ENCODE measurements at regions not wholly inside any gene's neighbourhood (a gene's known extent, or its start where the extent isn't known, plus 50 kb on each side); places are given as distances from the start of the nearest gene placed in this dataset.

GRCh38 chr11:111010391-111011274 lies 234.9 kb upstream of the POU2AF2 start:
- TF ChIP-seq, protein P1, sequence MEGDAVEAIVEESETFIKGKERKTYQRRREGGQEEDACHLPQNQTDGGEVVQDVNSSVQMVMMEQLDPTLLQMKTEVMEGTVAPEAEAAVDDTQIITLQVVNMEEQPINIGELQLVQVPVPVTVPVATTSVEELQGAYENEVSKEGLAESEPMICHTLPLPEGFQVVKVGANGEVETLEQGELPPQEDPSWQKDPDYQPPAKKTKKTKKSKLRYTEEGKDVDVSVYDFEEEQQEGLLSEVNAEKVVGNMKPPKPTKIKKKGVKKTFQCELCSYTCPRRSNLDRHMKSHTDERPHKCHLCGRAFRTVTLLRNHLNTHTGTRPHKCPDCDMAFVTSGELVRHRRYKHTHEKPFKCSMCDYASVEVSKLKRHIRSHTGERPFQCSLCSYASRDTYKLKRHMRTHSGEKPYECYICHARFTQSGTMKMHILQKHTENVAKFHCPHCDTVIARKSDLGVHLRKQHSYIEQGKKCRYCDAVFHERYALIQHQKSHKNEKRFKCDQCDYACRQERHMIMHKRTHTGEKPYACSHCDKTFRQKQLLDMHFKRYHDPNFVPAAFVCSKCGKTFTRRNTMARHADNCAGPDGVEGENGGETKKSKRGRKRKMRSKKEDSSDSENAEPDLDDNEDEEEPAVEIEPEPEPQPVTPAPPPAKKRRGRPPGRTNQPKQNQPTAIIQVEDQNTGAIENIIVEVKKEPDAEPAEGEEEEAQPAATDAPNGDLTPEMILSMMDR (IDR thresholded peaks at IDR 0.05) = no peak
- no peak for TF ChIP-seq EZH2phosphoT487 (IDR thresholded peaks at IDR 0.05)
- no peak for TF ChIP-seq EZH2 (IDR thresholded peaks at IDR 0.05)
- H3K9ac ChIP-seq = no peak overlapping the region
- H3K79me2 ChIP-seq (ENCODE audit: low read depth) = no peaks in the 10 kb centered on the region
- no peaks in the 10 kb centered on the region for H4K20me1 ChIP-seq (ENCODE audit: low read depth)
- Mint-ChIP-seq H3K4me1 (no peaks in the 10 kb centered on the region), H3K36me3 (no peaks in the 10 kb centered on the region), H3K4me3 (no peak overlapping the region), H3K27ac (no peak overlapping the region), H3K9me3 (no peaks in the 10 kb centered on the region), H3K27me3 (ENCODE audit: insufficient read depth, low read depth) (peaks cover 3% of the 10 kb centered on the region)
- H3K36me3 ChIP-seq = no peaks in the 10 kb centered on the region
- no peak for DNase-seq (ENCODE audit: low spot score)
- no peaks in the 10 kb centered on the region for H3K9me3 ChIP-seq (ENCODE audit: low read depth)
- no peak overlapping the region for H2AFZ ChIP-seq (replicated peaks)
- no peaks in the 10 kb centered on the region for H3K27me3 ChIP-seq
- H3K27ac ChIP-seq = no peak overlapping the region
- H3F3A ChIP-seq (ENCODE audit: low read depth) = no peaks in the 10 kb centered on the region
- H3K4me2 ChIP-seq = no peak overlapping the region
- no peak overlapping the region for H3K4me3 ChIP-seq
- no peaks in the 10 kb centered on the region for H3K4me1 ChIP-seq

- Histone ChIP-seq H2AFZ (replicated peaks) (no peak overlapping the region), H3K79me2 (ENCODE audit: low read depth) (no peaks in the 10 kb centered on the region)
- no peak overlapping the region for H3K4me3 Mint-ChIP-seq
Measured at GRCh38 chr11:111006227-111006626, 239.3 kb upstream of the POU2AF2 start.

GRCh38 chr11:111001986-111002611 lies 243.4 kb upstream of the POU2AF2 start:
- Histone ChIP-seq H3K36me3 (no peaks in the 10 kb centered on the region), H3K79me2 (ENCODE audit: low read depth) (no peaks in the 10 kb centered on the region), H3K9me3 (ENCODE audit: low read depth) (no peaks in the 10 kb centered on the region), H4K20me1 (ENCODE audit: low read depth) (no peaks in the 10 kb centered on the region), H3K4me1 (no peaks in the 10 kb centered on the region), H2AFZ (replicated peaks) (no peak overlapping the region), H3K4me2 (no peak overlapping the region), H3K27me3 (no peaks in the 10 kb centered on the region), H3F3A (ENCODE audit: low read depth) (no peaks in the 10 kb centered on the region), H3K9ac (no peak overlapping the region), H3K27ac (no peak overlapping the region), H3K4me3 (no peak overlapping the region)
- TF ChIP-seq EZH2phosphoT487 (IDR thresholded peaks at IDR 0.05) = no peak
- TF ChIP-seq, protein P1 (IDR thresholded peaks at IDR 0.05) = no peak
- no peak for TF ChIP-seq EZH2 (IDR thresholded peaks at IDR 0.05)
- H3K9me3 Mint-ChIP-seq = peaks cover 2% of the 10 kb centered on the region
- H3K27me3 Mint-ChIP-seq (ENCODE audit: insufficient read depth, low read depth) = no peaks in the 10 kb centered on the region
- H3K4me1 Mint-ChIP-seq = no peaks in the 10 kb centered on the region
- DNase-seq (ENCODE audit: low spot score) = no peak
- H3K27ac Mint-ChIP-seq = no peak overlapping the region
- no peaks in the 10 kb centered on the region for H3K36me3 Mint-ChIP-seq
- H3K4me3 Mint-ChIP-seq = no peak overlapping the region

More at GRCh38 chr11:111006227-111006626, 239.3 kb upstream of the POU2AF2 start:
- Histone ChIP-seq H3K36me3 (no peaks in the 10 kb centered on the region), H4K20me1 (ENCODE audit: low read depth) (no peaks in the 10 kb centered on the region), H3K9me3 (ENCODE audit: low read depth) (no peaks in the 10 kb centered on the region), H3K27ac (no peak overlapping the region), H3K4me1 (no peaks in the 10 kb centered on the region), H3K4me3 (no peak overlapping the region), H3K4me2 (no peak overlapping the region), H3F3A (ENCODE audit: low read depth) (no peaks in the 10 kb centered on the region), H3K9ac (no peak overlapping the region), H3K27me3 (no peaks in the 10 kb centered on the region)
- Mint-ChIP-seq H3K27ac (no peak overlapping the region), H3K4me1 (no peaks in the 10 kb centered on the region), H3K27me3 (ENCODE audit: insufficient read depth, low read depth) (no peaks in the 10 kb centered on the region), H3K36me3 (no peaks in the 10 kb centered on the region), H3K9me3 (no peaks in the 10 kb centered on the region)
- DNase-seq (ENCODE audit: low spot score) = no peak
- TF ChIP-seq EZH2 (IDR thresholded peaks at IDR 0.05) (no peak), EZH2phosphoT487 (IDR thresholded peaks at IDR 0.05) (no peak)
- TF ChIP-seq, protein P1 (IDR thresholded peaks at IDR 0.05) = no peak
